CD4-positive, CD25-positive, alpha-beta regulatory T cell (primary cell): ENCODE measurements at regions not wholly inside any gene's neighbourhood (a gene's known extent, or its start where the extent isn't known, plus 50 kb on each side); places are given as distances from the start of the nearest gene placed in this dataset.

Experiments used
- ATAC-seq, 2 donors: fragments of 150-1000 bp; cut with Tn5 transposase; one replicate each; pipeline ENCODE4 v1.10.0; 2021; ENCODE audit warnings: low read depth in 2 of 2, moderate number of reproducible peaks in 2 of 2, moderate library complexity in 1 of 2
- DNase-seq, 3 donors: peaks; one replicate each; pipeline versions ENCODE4 v3.0.0 to v3.0.0-alpha.2; 2012 to 2022; ENCODE audit warnings: mixed read lengths in 1 of 3
- H3K27ac ChIP-seq: one replicate; pipeline ENCODE4 v1.7.0; 2013; ENCODE audit warnings: mild to moderate bottlenecking, low read length; ENCODE audit not compliant: insufficient read depth, poor library complexity, severe bottlenecking
- H3K27me3 ChIP-seq: one replicate; pipeline ENCODE4 v1.7.0; 2013; ENCODE audit warnings: low read length; ENCODE audit not compliant: control insufficient read depth, insufficient read depth
- H3K36me3 ChIP-seq: one replicate; pipeline ENCODE4 v1.7.0; 2013; ENCODE audit warnings: mild to moderate bottlenecking, low read length, moderate library complexity; ENCODE audit not compliant: control insufficient read depth, insufficient read depth
- H3K4me1 ChIP-seq: 2 replicates; pipeline ENCODE4 v1.7.0; 2013; ENCODE audit warnings: mild to moderate bottlenecking, low read length; ENCODE audit not compliant: insufficient read depth, control insufficient read depth, poor library complexity, severe bottlenecking
- H3K4me3 ChIP-seq: one replicate; pipeline ENCODE4 v1.7.0; 2013; ENCODE audit warnings: low read depth, mild to moderate bottlenecking, low read length, moderate library complexity
- H3K9me3 ChIP-seq, 2 experiments: 1 replicate in 1 of 2; 2 replicates in 1 of 2; pipeline ENCODE4 v1.7.0; 2013; ENCODE audit warnings: low read length in 2 of 2, mild to moderate bottlenecking in 1 of 2, moderate library complexity in 1 of 2; ENCODE audit not compliant: control insufficient read depth in 2 of 2
- H3K27ac Mint-ChIP-seq, 3 donors: one replicate each; pipeline ENCODE4 v1.8.0; 2020 to 2022; ENCODE audit warnings: mild to moderate bottlenecking in 3 of 3, mixed read lengths in 3 of 3, moderate library complexity in 2 of 3
- H3K27me3 Mint-ChIP-seq: one replicate; pipeline ENCODE4 v1.8.0; 2022; ENCODE audit warnings: mild to moderate bottlenecking, mixed read lengths
- H3K36me3 Mint-ChIP-seq: one replicate; pipeline ENCODE4 v1.8.0; 2020; ENCODE audit warnings: mixed read lengths
- H3K4me1 Mint-ChIP-seq, 4 donors: one replicate each; pipeline ENCODE4 v1.8.0; 2020 to 2022; ENCODE audit warnings: mixed read lengths in 4 of 4, mild to moderate bottlenecking in 1 of 4
- H3K4me3 Mint-ChIP-seq, 4 donors: one replicate each; pipeline ENCODE4 v1.8.0; 2020 to 2022; ENCODE audit warnings: mild to moderate bottlenecking in 4 of 4, mixed read lengths in 4 of 4, moderate library complexity in 3 of 4
- H3K9me3 Mint-ChIP-seq, 7 donors: one replicate each; pipeline ENCODE4 v1.8.0; 2020 to 2022; ENCODE audit warnings: mixed read lengths in 7 of 7, mild to moderate bottlenecking in 3 of 7, moderate library complexity in 2 of 7

GRCh38 chr15:70503073-70503745, 260.1 kb downstream of the UACA start:
- peak overlapping the region in 1 of 3 donors; percentile 25 for H3K27ac Mint-ChIP-seq
- peaks cover 0 to 3% (median 0%) of the 10 kb centered on the region in 7 donors for H3K9me3 Mint-ChIP-seq
- no peak for DNase-seq

DNA sequence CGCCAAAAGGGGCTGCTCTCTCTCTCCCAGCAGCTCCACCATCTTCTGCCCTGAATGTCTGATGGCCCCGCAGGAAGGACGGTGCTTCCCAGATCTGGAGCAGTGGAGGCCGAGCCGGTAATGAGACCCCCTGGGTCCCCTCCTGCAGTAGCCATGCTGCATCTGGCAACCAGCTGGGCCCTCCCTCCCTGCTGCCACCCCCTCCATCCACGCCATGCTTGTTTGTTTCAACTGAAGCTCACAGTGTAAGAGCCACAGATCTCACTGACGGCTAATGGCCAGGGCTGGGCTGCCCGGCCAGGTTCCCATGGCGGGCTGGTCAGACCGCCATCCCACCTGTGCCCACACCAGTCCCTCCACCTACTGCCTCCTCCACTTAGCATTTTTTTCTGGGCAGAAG, 260.8 kb downstream of the UACA start:
- no peaks in the 10 kb centered on the region for H3K27me3 ChIP-seq
- no peaks in the 10 kb centered on the region for H3K9me3 ChIP-seq
- peaks cover 32% of the 10 kb centered on the region for H3K4me1 ChIP-seq
- H3K4me3 ChIP-seq = no peak overlapping the region
- ATAC-seq = no peak
- H3K27ac Mint-ChIP-seq = peak overlapping the region in 1 of 3 donors; percentile 25
- peaks cover 0 to 3% (median 0%) of the 10 kb centered on the region in 7 donors for H3K9me3 Mint-ChIP-seq
- H3K27ac ChIP-seq = no peak overlapping the region
- H3K36me3 ChIP-seq = no peaks in the 10 kb centered on the region
- no peaks in the 10 kb centered on the region for H3K36me3 Mint-ChIP-seq
- H3K4me1 Mint-ChIP-seq = peaks cover 0 to 63% (median 20%) of the 10 kb centered on the region in 4 donors
- H3K4me3 Mint-ChIP-seq = peak overlapping the region in 1 of 4 donors; percentile 2
- no peak for DNase-seq
- no peaks in the 10 kb centered on the region for H3K27me3 Mint-ChIP-seq

More at GRCh38 chr15:70503073-70503745, 260.1 kb downstream of the UACA start:
- Mint-ChIP-seq H3K27me3 (no peaks in the 10 kb centered on the region), H3K4me1 (peaks cover 0 to 64% (median 21%) of the 10 kb centered on the region in 4 donors), H3K4me3 (peak overlapping the region in 2 of 4 donors; percentile 2 to 82), H3K36me3 (no peaks in the 10 kb centered on the region)
- Histone ChIP-seq H3K4me1 (peaks cover 32% of the 10 kb centered on the region), H3K9me3 (no peaks in the 10 kb centered on the region), H3K36me3 (no peaks in the 10 kb centered on the region), H3K27me3 (no peaks in the 10 kb centered on the region), H3K4me3 (no peak overlapping the region), H3K27ac (no peak overlapping the region)
- no peak for ATAC-seq

DNA sequence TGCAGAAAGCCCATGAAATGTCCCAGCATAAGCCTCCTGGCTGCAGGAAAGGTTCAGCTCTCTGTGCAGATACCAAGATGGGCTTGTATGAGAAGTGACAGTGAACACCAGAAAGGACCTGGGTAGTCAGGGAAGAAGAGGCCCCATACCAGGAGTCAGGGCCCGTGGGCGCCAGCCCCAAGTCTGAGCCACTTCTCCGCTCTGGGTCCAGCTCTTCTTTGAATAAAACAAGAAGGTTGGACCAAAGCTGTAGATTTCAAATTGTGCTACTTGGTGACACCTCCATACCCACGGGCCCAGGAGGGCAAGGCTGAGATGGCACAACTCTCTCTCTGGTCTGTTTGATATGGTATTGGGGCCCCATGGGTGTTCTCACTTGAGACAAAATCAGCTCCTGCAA, 261.5 kb downstream of the UACA start:
- Mint-ChIP-seq H3K36me3 (no peaks in the 10 kb centered on the region), H3K9me3 (peaks cover 0 to 1% (median 0%) of the 10 kb centered on the region in 7 donors), H3K4me3 (no peak overlapping the region), H3K27ac (peak overlapping the region in 1 of 3 donors; percentile 38), H3K4me1 (peaks cover 0 to 68% (median 20%) of the 10 kb centered on the region in 4 donors), H3K27me3 (no peaks in the 10 kb centered on the region)
- ATAC-seq (no peak), DNase-seq (no peak)
- Histone ChIP-seq H3K9me3 (no peaks in the 10 kb centered on the region), H3K27me3 (no peaks in the 10 kb centered on the region), H3K4me3 (no peak overlapping the region), H3K27ac (no peak overlapping the region), H3K36me3 (no peaks in the 10 kb centered on the region), H3K4me1 (peaks cover 32% of the 10 kb centered on the region)

GRCh38 chr15:70501121-70501727, 262.1 kb downstream of the UACA start:
- Histone ChIP-seq H3K9me3 (no peaks in the 10 kb centered on the region), H3K36me3 (no peaks in the 10 kb centered on the region), H3K27me3 (no peaks in the 10 kb centered on the region), H3K4me1 (peaks cover 32% of the 10 kb centered on the region), H3K27ac (no peak overlapping the region), H3K4me3 (no peak overlapping the region)
- Mint-ChIP-seq H3K27me3 (no peaks in the 10 kb centered on the region), H3K9me3 (no peaks in the 10 kb centered on the region), H3K36me3 (no peaks in the 10 kb centered on the region), H3K27ac (no peak overlapping the region), H3K4me1 (peaks cover 0 to 73% (median 22%) of the 10 kb centered on the region in 4 donors), H3K4me3 (no peak overlapping the region)
- DNase-seq = no peak
- no peak for ATAC-seq

GRCh38 chr15:70499791-70500190, 263.6 kb downstream of the UACA start:
- H3K27me3 Mint-ChIP-seq = no peaks in the 10 kb centered on the region
- Histone ChIP-seq H3K27me3 (no peaks in the 10 kb centered on the region), H3K4me1 (peaks cover 26% of the 10 kb centered on the region), H3K4me3 (no peak overlapping the region), H3K27ac (no peak overlapping the region), H3K36me3 (no peaks in the 10 kb centered on the region), H3K9me3 (no peaks in the 10 kb centered on the region)
- peaks cover 0 to 75% (median 21%) of the 10 kb centered on the region in 4 donors for H3K4me1 Mint-ChIP-seq
- H3K9me3 Mint-ChIP-seq = no peaks in the 10 kb centered on the region
- H3K36me3 Mint-ChIP-seq = no peaks in the 10 kb centered on the region
- H3K4me3 Mint-ChIP-seq = no peak overlapping the region
- ATAC-seq = no peak
- no peak overlapping the region for H3K27ac Mint-ChIP-seq
- DNase-seq = no peak

DNA sequence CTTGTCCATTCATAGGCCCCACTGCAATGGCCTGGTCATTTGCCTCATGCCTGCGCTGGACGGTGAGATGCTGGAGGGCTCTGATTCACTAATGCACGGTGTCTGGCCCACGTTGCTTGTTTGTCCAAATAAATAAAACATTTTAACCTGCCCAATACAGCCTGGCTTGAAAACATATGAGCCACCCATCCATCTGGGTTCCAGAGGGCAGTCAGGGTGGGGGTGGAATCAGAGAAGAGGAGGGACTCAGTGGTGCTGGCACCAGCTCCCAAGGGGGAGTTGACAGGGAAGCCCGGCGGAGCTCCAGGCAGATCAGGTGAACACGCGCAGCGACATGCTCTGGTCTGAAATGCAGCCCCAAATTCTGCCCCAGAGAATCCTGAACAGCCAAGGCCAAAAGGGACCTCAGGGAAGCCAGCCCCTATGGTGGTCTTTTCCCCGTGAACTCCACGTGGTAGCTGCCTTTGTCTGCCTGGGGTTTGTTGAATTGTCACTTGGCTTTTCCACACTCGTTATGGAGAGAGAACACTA, 265.2 kb downstream of the UACA start:
- Histone ChIP-seq H3K4me1 (peaks cover 22% of the 10 kb centered on the region), H3K9me3 (no peaks in the 10 kb centered on the region), H3K27ac (no peak overlapping the region), H3K36me3 (no peaks in the 10 kb centered on the region), H3K27me3 (no peaks in the 10 kb centered on the region), H3K4me3 (no peak overlapping the region)
- H3K36me3 Mint-ChIP-seq = no peaks in the 10 kb centered on the region
- H3K4me3 Mint-ChIP-seq = no peak overlapping the region
- no peak overlapping the region for H3K27ac Mint-ChIP-seq
- peaks cover 0 to 75% (median 21%) of the 10 kb centered on the region in 4 donors for H3K4me1 Mint-ChIP-seq
- DNase-seq = no peak
- no peaks in the 10 kb centered on the region for H3K9me3 Mint-ChIP-seq
- no peak for ATAC-seq
- H3K27me3 Mint-ChIP-seq = no peaks in the 10 kb centered on the region

GRCh38 chr15:70497661-70498060, 265.7 kb downstream of the UACA start:
- ATAC-seq (no peak), DNase-seq (no peak)
- Mint-ChIP-seq H3K27me3 (peaks cover under 1% of the 10 kb centered on the region), H3K4me1 (peaks cover 0 to 75% (median 20%) of the 10 kb centered on the region in 4 donors), H3K36me3 (no peaks in the 10 kb centered on the region), H3K27ac (no peak overlapping the region), H3K4me3 (no peak overlapping the region), H3K9me3 (no peaks in the 10 kb centered on the region)
- Histone ChIP-seq H3K36me3 (no peaks in the 10 kb centered on the region), H3K27ac (no peak overlapping the region), H3K4me3 (no peak overlapping the region), H3K9me3 (no peaks in the 10 kb centered on the region), H3K27me3 (no peaks in the 10 kb centered on the region), H3K4me1 (peaks cover 22% of the 10 kb centered on the region)
